MM.1S (cell line): ENCODE measurements at regions not wholly inside any gene's neighbourhood (a gene's known extent, or its start where the extent isn't known, plus 50 kb on each side); places are given as distances from the start of the nearest gene placed in this dataset.

Experiments
- DNase-seq: peaks from one replicate; pipeline ENCODE4 v3.0.0-alpha.2; 2015
- H2AFZ ChIP-seq: fragments of 300-600 bp; sonication (generic); 2 replicates; pipeline ENCODE4 v1.6.0; 2016; ENCODE audit warnings: antibody characterized with exemption, low read length
- H3F3A ChIP-seq: fragments of 300-600 bp; sonication (generic); 2 replicates; pipeline ENCODE4 v1.6.1; 2016; ENCODE audit warnings: mild to moderate bottlenecking, antibody characterized with exemption, low read length, moderate library complexity, mixed read lengths; ENCODE audit not compliant: insufficient read depth
- H3K27ac ChIP-seq: fragments of 300-600 bp; sonication (generic); 2 replicates; pipeline ENCODE4 v1.5.1; 2016; ENCODE audit warnings: mild to moderate bottlenecking, low read length
- H3K27me3 ChIP-seq: fragments of 300-600 bp; sonication (generic); replicated peaks from 2 replicates; pipeline ENCODE4 v1.6.0; 2016; ENCODE audit warnings: low read length; ENCODE audit not compliant: insufficient read depth
- H3K36me3 ChIP-seq: fragments of 300-600 bp; sonication (generic); replicated peaks from 2 replicates; pipeline ENCODE4 v1.6.1; 2016; ENCODE audit warnings: mild to moderate bottlenecking, low read length, mixed read lengths; ENCODE audit not compliant: insufficient read depth
- H3K4me1 ChIP-seq: fragments of 300-600 bp; sonication (generic); 2 replicates; pipeline ENCODE4 v1.6.1; 2016; ENCODE audit warnings: low read length, mixed read lengths
- H3K4me2 ChIP-seq: fragments of 300-600 bp; sonication (generic); 2 replicates; pipeline ENCODE4 v1.6.0; 2016; ENCODE audit warnings: low read depth, low read length
- H3K4me3 ChIP-seq: fragments of 300-600 bp; sonication (generic); 2 replicates; pipeline ENCODE4 v1.5.1; 2016; ENCODE audit warnings: low read length, mixed read lengths
- H3K79me2 ChIP-seq: fragments of 300-600 bp; sonication (generic); 2 replicates; pipeline ENCODE4 v1.6.1; 2016; ENCODE audit warnings: mixed run types, low read length, mixed read lengths
- H3K9ac ChIP-seq: fragments of 300-600 bp; sonication (generic); 2 replicates; pipeline ENCODE4 v1.6.1; 2016; ENCODE audit warnings: low read length, mixed read lengths
- H3K9me2 ChIP-seq: fragments of 300-600 bp; sonication (generic); replicated peaks from 2 replicates; pipeline ENCODE4 v1.6.1; 2016; ENCODE audit warnings: mild to moderate bottlenecking, low read length, mixed read lengths; ENCODE audit not compliant: insufficient read depth
- H3K9me3 ChIP-seq: fragments of 300-600 bp; sonication (generic); replicated peaks from 2 replicates; pipeline ENCODE4 v1.6.1; 2016; ENCODE audit warnings: mild to moderate bottlenecking, low read length, mixed read lengths; ENCODE audit not compliant: insufficient read depth
- H4K20me1 ChIP-seq: fragments of 300-600 bp; sonication (generic); 2 replicates; pipeline ENCODE4 v1.6.1; 2016; ENCODE audit warnings: mild to moderate bottlenecking, low read length, moderate library complexity, mixed read lengths; ENCODE audit not compliant: insufficient read depth
- EZH2 ChIP-seq: fragments of 300-600 bp; sonication (generic); optimal IDR thresholded peaks from 2 replicates; pipeline ENCODE3; 2017; ENCODE audit warnings: low read depth, mild to moderate bottlenecking, antibody characterized with exemption, low read length, mixed read lengths
- EZH2phosphoT487 ChIP-seq: fragments of 300-600 bp; sonication (generic); IDR thresholded peaks from 2 replicates; pipeline ENCODE4 v1.6.1; 2018; ENCODE audit warnings: antibody characterized with exemption, low read length
- TF ChIP-seq, protein P1 (sequence below): fragments of 300-600 bp; sonication (generic); IDR thresholded peaks from 2 replicates; pipeline ENCODE4 v1.5.1; 2016; ENCODE audit warnings: antibody characterized with exemption, low read length, mixed read lengths

DNA sequence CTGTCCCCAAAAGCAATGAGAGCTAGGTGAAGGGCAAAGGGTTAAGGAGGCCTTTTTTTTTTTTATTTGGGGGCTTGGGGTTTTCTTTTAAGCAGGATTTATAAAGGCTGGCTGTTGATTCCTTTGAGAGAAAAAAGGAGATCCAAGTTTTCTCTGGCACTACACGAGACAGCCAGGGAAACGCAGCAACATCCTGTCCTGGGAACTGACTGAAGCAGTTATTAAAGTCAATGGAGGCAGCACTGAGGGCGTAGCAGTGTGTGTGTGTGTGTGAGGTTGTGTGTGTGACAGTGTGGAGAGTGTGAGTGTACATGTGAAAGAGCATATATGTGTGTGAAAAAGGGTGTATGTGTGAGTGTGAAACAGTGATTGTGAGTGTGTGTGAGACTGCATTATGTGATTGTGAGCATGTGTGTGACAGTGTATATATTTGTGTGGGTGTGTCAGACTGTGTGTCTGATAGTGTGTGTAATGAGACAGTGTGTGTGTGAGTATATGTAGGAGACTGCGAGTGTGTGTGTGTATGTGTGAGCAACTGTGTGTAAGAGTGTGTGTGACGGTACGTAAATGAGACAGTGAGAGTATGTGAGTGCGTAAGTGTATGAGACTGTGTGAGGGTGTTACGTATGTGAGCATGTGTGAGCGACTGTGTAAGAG is 65.9 kb upstream of the TIAM1 start:
- Histone ChIP-seq H3K4me1 (peaks cover 17% of the 10 kb centered on the region), H3K9ac (no peak overlapping the region), H3K36me3 (peaks cover 5% of the 10 kb centered on the region; the same call in 1 of the 2 replicates), H3F3A (peaks cover 6% of the 10 kb centered on the region; the same call in 1 of the 2 replicates), H4K20me1 (no peaks in the 10 kb centered on the region), H3K9me2 (no peaks in the 10 kb centered on the region), H3K4me3 (no peak overlapping the region), H3K9me3 (no peaks in the 10 kb centered on the region), H3K27me3 (no peaks in the 10 kb centered on the region), H3K27ac (no peak overlapping the region), H3K79me2 (peaks cover 46% of the 10 kb centered on the region), H2AFZ (no peak overlapping the region), H3K4me2 (peak overlapping the region; percentile 84)
- no peak for DNase-seq
- TF ChIP-seq EZH2 (no peak), EZH2phosphoT487 (no peak)
- TF ChIP-seq, protein P1, sequence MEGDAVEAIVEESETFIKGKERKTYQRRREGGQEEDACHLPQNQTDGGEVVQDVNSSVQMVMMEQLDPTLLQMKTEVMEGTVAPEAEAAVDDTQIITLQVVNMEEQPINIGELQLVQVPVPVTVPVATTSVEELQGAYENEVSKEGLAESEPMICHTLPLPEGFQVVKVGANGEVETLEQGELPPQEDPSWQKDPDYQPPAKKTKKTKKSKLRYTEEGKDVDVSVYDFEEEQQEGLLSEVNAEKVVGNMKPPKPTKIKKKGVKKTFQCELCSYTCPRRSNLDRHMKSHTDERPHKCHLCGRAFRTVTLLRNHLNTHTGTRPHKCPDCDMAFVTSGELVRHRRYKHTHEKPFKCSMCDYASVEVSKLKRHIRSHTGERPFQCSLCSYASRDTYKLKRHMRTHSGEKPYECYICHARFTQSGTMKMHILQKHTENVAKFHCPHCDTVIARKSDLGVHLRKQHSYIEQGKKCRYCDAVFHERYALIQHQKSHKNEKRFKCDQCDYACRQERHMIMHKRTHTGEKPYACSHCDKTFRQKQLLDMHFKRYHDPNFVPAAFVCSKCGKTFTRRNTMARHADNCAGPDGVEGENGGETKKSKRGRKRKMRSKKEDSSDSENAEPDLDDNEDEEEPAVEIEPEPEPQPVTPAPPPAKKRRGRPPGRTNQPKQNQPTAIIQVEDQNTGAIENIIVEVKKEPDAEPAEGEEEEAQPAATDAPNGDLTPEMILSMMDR: no peak

- no peak overlapping the region for H3K4me2 ChIP-seq
- no peak for DNase-seq
- TF ChIP-seq EZH2: no peak
- TF ChIP-seq EZH2phosphoT487: no peak
- TF ChIP-seq, protein P1: no peak
Measured at GRCh38 chr21:31408301-31409088, 64.4 kb upstream of the TIAM1 start.

GRCh38 chr21:31406510-31406909 is 62.4 kb upstream of the TIAM1 start:
- Histone ChIP-seq H3K36me3 (no peaks in the 10 kb centered on the region), H2AFZ (no peak overlapping the region), H3K9me3 (no peaks in the 10 kb centered on the region), H3K4me1 (peaks cover 13% of the 10 kb centered on the region), H3K9me2 (no peaks in the 10 kb centered on the region), H3K79me2 (peaks cover 40% of the 10 kb centered on the region), H3K4me3 (no peak overlapping the region), H3K27me3 (no peaks in the 10 kb centered on the region), H3K9ac (no peak overlapping the region), H3F3A (peaks cover 6% of the 10 kb centered on the region; the same call in 1 of the 2 replicates), H3K27ac (no peak overlapping the region), H3K4me2 (no peak overlapping the region), H4K20me1 (no peaks in the 10 kb centered on the region)
- TF ChIP-seq EZH2: no peak
- TF ChIP-seq, protein P1: no peak
- no peak for TF ChIP-seq EZH2phosphoT487
- no peak for DNase-seq

More at GRCh38 chr21:31408301-31409088, 64.4 kb upstream of the TIAM1 start:
- H3K4me1 ChIP-seq: peaks cover 17% of the 10 kb centered on the region
- H3K27ac ChIP-seq: no peak overlapping the region
- H3K9me3 ChIP-seq: no peaks in the 10 kb centered on the region
- no peak overlapping the region for H3K9ac ChIP-seq
- no peaks in the 10 kb centered on the region for H3K27me3 ChIP-seq
- no peak overlapping the region for H3K4me3 ChIP-seq
- peaks cover 6% of the 10 kb centered on the region; the same call in 1 of the 2 replicates for H3F3A ChIP-seq
- peaks cover 38% of the 10 kb centered on the region for H3K79me2 ChIP-seq
- H2AFZ ChIP-seq: no peak overlapping the region
- no peaks in the 10 kb centered on the region for H3K36me3 ChIP-seq
- H4K20me1 ChIP-seq: no peaks in the 10 kb centered on the region
- no peaks in the 10 kb centered on the region for H3K9me2 ChIP-seq
